ENCODE measurements at regions not wholly inside any gene's neighbourhood (a gene's known extent, or its start where the extent isn't known, plus 50 kb on each side); places are given as distances from the start of the nearest gene placed in this dataset.
"Not testable (repeated sequence)": the region's sequence is repeated elsewhere in the genome, so short reads cannot be mapped to it uniquely, and the experiment has no call there.

- no peak for DNase-seq
These were observed 64.0 kb upstream of the HAND1 start for GRCh38 chr5:154542000-154542399.

- no peak for DNase-seq
These were observed 63.5 kb upstream of the HAND1 start for GRCh38 chr5:154541553-154541952.

GRCh38 chr5:154540600-154540999, 62.6 kb upstream of the HAND1 start:
- DNase-seq: no peak

- DNase-seq: no peak
These were observed 60.5 kb upstream of the HAND1 start for GRCh38 chr5:154538492-154538891.

GRCh38 chr5:154536439-154536838, 58.4 kb upstream of the HAND1 start:
- not testable (repeated sequence) for DNase-seq

- no peak for DNase-seq
These were observed 57.5 kb upstream of the HAND1 start for GRCh38 chr5:154535535-154535934.

GRCh38 chr5:154534457-154535050, 56.5 kb upstream of the HAND1 start:
- DNase-seq: no peak

- no peak for DNase-seq
These were observed 51.3 kb upstream of the HAND1 start for GRCh38 chr5:154529282-154529681.

GRCh38 chr5:154528005-154528594, 50.1 kb upstream of the HAND1 start:
- no peak for DNase-seq

Measured in activated CD4-positive, alpha-beta T cell treated with anti-CD3 and anti-CD28 coated beads for 4 hours (primary cell).